ENCODE measurements at regions not wholly inside any gene's neighbourhood (a gene's known extent, or its start where the extent isn't known, plus 50 kb on each side); places are given as distances from the start of the nearest gene placed in this dataset.

DNA sequence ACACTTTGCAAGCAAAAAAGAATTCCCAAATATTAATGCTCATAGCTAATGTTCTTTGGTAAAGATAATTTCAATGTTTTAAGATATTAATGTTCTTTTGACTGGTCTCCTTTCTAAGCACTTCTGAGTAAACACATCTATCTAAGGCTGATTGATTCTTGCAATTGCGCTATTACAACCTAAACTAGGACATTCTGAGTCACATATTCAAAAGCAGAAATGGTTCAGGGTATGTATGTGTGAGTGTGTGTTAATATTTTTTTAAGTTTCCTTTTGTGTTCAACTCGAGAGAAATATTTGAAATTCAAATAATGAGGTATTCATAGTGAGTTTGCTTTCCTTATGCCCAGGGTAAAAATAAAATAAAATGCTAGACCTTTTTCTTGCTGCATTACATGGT is 203.6 kb upstream of the GRIK3 start:
- TF ChIP-seq, protein P1, sequence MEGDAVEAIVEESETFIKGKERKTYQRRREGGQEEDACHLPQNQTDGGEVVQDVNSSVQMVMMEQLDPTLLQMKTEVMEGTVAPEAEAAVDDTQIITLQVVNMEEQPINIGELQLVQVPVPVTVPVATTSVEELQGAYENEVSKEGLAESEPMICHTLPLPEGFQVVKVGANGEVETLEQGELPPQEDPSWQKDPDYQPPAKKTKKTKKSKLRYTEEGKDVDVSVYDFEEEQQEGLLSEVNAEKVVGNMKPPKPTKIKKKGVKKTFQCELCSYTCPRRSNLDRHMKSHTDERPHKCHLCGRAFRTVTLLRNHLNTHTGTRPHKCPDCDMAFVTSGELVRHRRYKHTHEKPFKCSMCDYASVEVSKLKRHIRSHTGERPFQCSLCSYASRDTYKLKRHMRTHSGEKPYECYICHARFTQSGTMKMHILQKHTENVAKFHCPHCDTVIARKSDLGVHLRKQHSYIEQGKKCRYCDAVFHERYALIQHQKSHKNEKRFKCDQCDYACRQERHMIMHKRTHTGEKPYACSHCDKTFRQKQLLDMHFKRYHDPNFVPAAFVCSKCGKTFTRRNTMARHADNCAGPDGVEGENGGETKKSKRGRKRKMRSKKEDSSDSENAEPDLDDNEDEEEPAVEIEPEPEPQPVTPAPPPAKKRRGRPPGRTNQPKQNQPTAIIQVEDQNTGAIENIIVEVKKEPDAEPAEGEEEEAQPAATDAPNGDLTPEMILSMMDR (IDR thresholded peaks at IDR 0.05): no peak
- TF ChIP-seq, protein P2, sequence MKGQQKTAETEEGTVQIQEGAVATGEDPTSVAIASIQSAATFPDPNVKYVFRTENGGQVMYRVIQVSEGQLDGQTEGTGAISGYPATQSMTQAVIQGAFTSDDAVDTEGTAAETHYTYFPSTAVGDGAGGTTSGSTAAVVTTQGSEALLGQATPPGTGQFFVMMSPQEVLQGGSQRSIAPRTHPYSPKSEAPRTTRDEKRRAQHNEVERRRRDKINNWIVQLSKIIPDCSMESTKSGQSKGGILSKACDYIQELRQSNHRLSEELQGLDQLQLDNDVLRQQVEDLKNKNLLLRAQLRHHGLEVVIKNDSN (IDR thresholded peaks at IDR 0.05; ENCODE audit: borderline replicate concordance, low read depth): no peak

All from SK-N-SH (cell line).